GM12878 (cell line): ENCODE measurements at regions not wholly inside any gene's neighbourhood (a gene's known extent, or its start where the extent isn't known, plus 50 kb on each side); places are given as distances from the start of the nearest gene placed in this dataset.

Source experiments
- ATAC-seq: fragments of 200-7000 bp; cut with Tn5 transposase; 3 replicates; pipeline ENCODE4 v1.9.1; 2020; ENCODE audit warnings: mild to moderate bottlenecking, moderate library complexity
- BruUV-seq: library from RNA; stranded (reverse); fragments of 400-500 nt; replicated peaks from 2 replicates; lab custom pipeline; 2021; lab: Mats Ljungman, UMichigan
- CTCF ChIA-PET: fragments of 300-600 bp; sonication (Branson Sonifier 250); formaldehyde crosslinking; extraction: SDS; loops from one replicate; lab custom pipeline; 2021; ENCODE audit warnings: inconsistent platforms; lab: Yijun Ruan, JAX
- POLR2A ChIA-PET: fragments of 350-600 bp; formaldehyde crosslinking; extraction: SDS; loops from one replicate; lab custom pipeline; 2021; ENCODE audit warnings: inconsistent platforms; lab: Charles Lee
- RAD21 ChIA-PET: fragments of 300-600 bp; sonication (Branson Sonifier 250); formaldehyde crosslinking; loops from one replicate; lab custom pipeline; 2023; ENCODE audit warnings: antibody characterized with exemption; ENCODE audit not compliant: unreplicated experiment; lab: Charles Lee
- SMC1A ChIA-PET: fragments of 300-600 bp; sonication (Branson Sonifier 250); formaldehyde crosslinking; loops from one replicate; lab custom pipeline; 2023; ENCODE audit not compliant: unreplicated experiment, uncharacterized antibody; lab: Charles Lee
- DNase-seq: peaks from one replicate; pipeline ENCODE4 v3.0.0-alpha.2; 2011; ENCODE audit warnings: low read depth, low spot score
- FAIRE-seq: peaks from 3 replicates; lab custom pipeline; 2011; peaks lifted over from hg19 to GRCh38; lab: Jason Lieb, UNC
- H2AFZ ChIP-seq: 2 replicates; pipeline ENCODE4 v1.6.0; 2011; ENCODE audit warnings: low read depth, low read length, control low read depth; ENCODE audit not compliant: control insufficient read depth
- H3K27ac ChIP-seq: 2 replicates; pipeline ENCODE4 v1.5.1; 2011; ENCODE audit warnings: control low read depth; ENCODE audit not compliant: control insufficient read depth, insufficient read depth
- H3K27me3 ChIP-seq, 2 experiments: replicated peaks in 1 of 2; 2 replicates each; pipeline versions ENCODE4 v1.6.0 to v1.6.1; 2011; ENCODE audit warnings: low read length in 1 of 2; ENCODE audit not compliant: control insufficient read depth in 2 of 2, insufficient read depth in 2 of 2
- H3K36me3 ChIP-seq, 2 experiments: 2 replicates each; pipeline ENCODE4 v1.5.1; 2011; ENCODE audit warnings: low read length in 1 of 2; ENCODE audit not compliant: control insufficient read depth in 2 of 2, insufficient read depth in 2 of 2
- H3K4me1 ChIP-seq: 2 replicates; pipeline ENCODE4 v1.6.1; 2011; ENCODE audit warnings: mild to moderate bottlenecking, low read length, moderate library complexity, mixed read lengths; ENCODE audit not compliant: control insufficient read depth, insufficient read depth
- H3K4me2 ChIP-seq: 2 replicates; pipeline ENCODE4 v1.6.0; 2011; ENCODE audit warnings: control low read depth; ENCODE audit not compliant: control insufficient read depth, insufficient read depth
- H3K4me3 ChIP-seq: fragments of 200-600 bp; sonication (generic); 2 replicates; pipeline ENCODE4 v1.5.1; 2016
- H3K79me2 ChIP-seq: 2 replicates; pipeline ENCODE4 v1.6.0; 2011; ENCODE audit warnings: low read length; ENCODE audit not compliant: control insufficient read depth, insufficient read depth
- H3K9ac ChIP-seq: 2 replicates; pipeline ENCODE4 v1.8.0; 2011; ENCODE audit warnings: low read length, control low read depth, mixed read lengths; ENCODE audit not compliant: control insufficient read depth, insufficient read depth
- H3K9me3 ChIP-seq: replicated peaks from 3 replicates; pipeline ENCODE4 v1.5.1; 2011; ENCODE audit warnings: mild to moderate bottlenecking, low read length; ENCODE audit not compliant: control insufficient read depth, insufficient read depth
- H4K20me1 ChIP-seq: 2 replicates; pipeline ENCODE4 v1.6.0; 2011; ENCODE audit not compliant: control insufficient read depth, insufficient read depth
- ATF2 ChIP-seq: IDR thresholded peaks from 2 replicates; pipeline ENCODE4 v1.6.1; 2012; ENCODE audit warnings: low read length, inconsistent platforms
- BACH1 ChIP-seq: fragments of 450-650 bp; IDR thresholded peaks from 2 replicates; pipeline ENCODE4 v1.6.1; 2017; ENCODE audit warnings: mild to moderate bottlenecking, borderline replicate concordance
- CBX3 ChIP-seq: fragments of 200-600 bp; sonication (generic); IDR thresholded peaks from 2 replicates; pipeline ENCODE4 v1.6.1; 2016; ENCODE audit warnings: low read depth, borderline replicate concordance
- FOS ChIP-seq: IDR thresholded peaks from 3 replicates; pipeline ENCODE4 v1.6.1; 2011; ENCODE audit warnings: borderline replicate concordance; ENCODE audit not compliant: insufficient read length; ENCODE audit errors: extremely low read depth
- KLF5 ChIP-seq: fragments of 450-650 bp; IDR thresholded peaks from 2 replicates; pipeline ENCODE4 v1.6.1; 2014; ENCODE audit warnings: mild to moderate bottlenecking; ENCODE audit not compliant: partially characterized antibody
- NFYB ChIP-seq: IDR thresholded peaks from 2 replicates; pipeline ENCODE4 v1.6.1; 2011; ENCODE audit warnings: low read depth, mild to moderate bottlenecking, low read length, improper control_type of control experiment, moderate library complexity; ENCODE audit not compliant: insufficient read depth
- POLR2A ChIP-seq: IDR thresholded peaks from 2 replicates; pipeline ENCODE4 v1.6.1; 2011; ENCODE audit warnings: low read depth, mild to moderate bottlenecking, low read length
- RAD51 ChIP-seq: fragments of 450-650 bp; IDR thresholded peaks from 2 replicates; pipeline ENCODE4 v1.6.1; 2016; ENCODE audit warnings: moderate library complexity, mild to moderate bottlenecking, inconsistent platforms
- SIN3A ChIP-seq: IDR thresholded peaks from 2 replicates; pipeline ENCODE4 v1.6.1; 2012; ENCODE audit warnings: low read depth, low read length, improper control_type of control experiment
- SMAD5 ChIP-seq: IDR thresholded peaks from 2 replicates; pipeline ENCODE4 v1.6.1; 2016; ENCODE audit warnings: antibody characterized with exemption, low read depth
- WRNIP1 ChIP-seq: IDR thresholded peaks from 2 replicates; pipeline ENCODE4 v1.6.1; 2011; ENCODE audit warnings: low read depth, low read length, improper control_type of control experiment, borderline replicate concordance
- ZNF384 ChIP-seq: IDR thresholded peaks from 2 replicates; pipeline ENCODE4 v1.6.1; 2012; ENCODE audit warnings: low read depth, mild to moderate bottlenecking, low read length, improper control_type of control experiment, borderline replicate concordance
- ZZZ3 ChIP-seq: IDR thresholded peaks from 2 replicates; pipeline ENCODE4 v1.6.1; 2011; ENCODE audit warnings: low read depth; ENCODE audit not compliant: control insufficient read depth, insufficient read length
- WGBS: methylation state at CpG from one replicate; pipeline ENCODE4 v1.1.6; 2016; ENCODE audit warnings: low lambda C conversion rate; ENCODE audit not compliant: insufficient replicate concordance, insufficient coverage; ENCODE audit errors: missing lambda C conversion rate; 5-methylcytosine and 5-hydroxymethylcytosine counted together
- in situ Hi-C: fragments of 300-500 bp; cut with MboI; formaldehyde crosslinking; loops from 9 replicates; pipeline ENCODE4 v1.14.3; 2018; ENCODE audit warnings: mixed read lengths
- intact Hi-C: fragments of 100-400 bp; cut with micrococcal nuclease; formaldehyde crosslinking; loops from one replicate; pipeline ENCODE4 v1.14.2; 2022; ENCODE audit not compliant: unreplicated experiment
- TF ChIP-seq, protein P1 (sequence below): IDR thresholded peaks from 2 replicates; pipeline ENCODE4 v1.6.1; 2012; ENCODE audit warnings: improper control_type of control experiment, low read depth, low read length; ENCODE audit not compliant: insufficient replicate concordance

DNA sequence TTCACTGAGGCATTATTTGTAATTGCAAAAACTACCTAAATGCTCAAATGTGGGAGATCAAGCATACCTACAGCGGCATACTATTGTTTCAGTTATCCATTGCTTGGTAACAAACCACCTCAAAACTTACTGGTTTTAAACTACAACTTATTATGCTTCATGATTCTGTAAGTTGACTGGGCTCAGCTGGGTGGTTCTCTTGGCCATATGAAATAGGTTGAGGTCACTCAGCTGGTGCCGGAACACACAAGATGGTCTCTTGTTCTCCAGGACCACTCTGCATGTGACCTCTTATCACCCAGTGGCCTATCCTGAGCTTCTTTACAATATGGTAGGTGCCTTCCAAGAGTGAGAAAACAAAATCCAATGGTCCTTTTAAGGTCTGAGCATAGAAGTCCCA, 195.4 kb upstream of the FGGY start:
- no peaks in the 10 kb centered on the region for H3K27me3 ChIP-seq
- WGBS, result 53% methylated on average over 2 of the region's 2 CpGs
- no peaks in the 10 kb centered on the region for H3K79me2 ChIP-seq
- H3K4me2 ChIP-seq, result no peak overlapping the region
- ChIA-PET SMC1A (no interaction called here), POLR2A (interaction anchor here (0.5 kb wide), 1 partner anchor 175 kb away, joined by 4 read pairs; no protein-coding TSS in a partner anchor)
- TF ChIP-seq ATF2, result no peak
- no peak for TF ChIP-seq FOS
- TF ChIP-seq CBX3, result no peak
- TF ChIP-seq, protein P1, sequence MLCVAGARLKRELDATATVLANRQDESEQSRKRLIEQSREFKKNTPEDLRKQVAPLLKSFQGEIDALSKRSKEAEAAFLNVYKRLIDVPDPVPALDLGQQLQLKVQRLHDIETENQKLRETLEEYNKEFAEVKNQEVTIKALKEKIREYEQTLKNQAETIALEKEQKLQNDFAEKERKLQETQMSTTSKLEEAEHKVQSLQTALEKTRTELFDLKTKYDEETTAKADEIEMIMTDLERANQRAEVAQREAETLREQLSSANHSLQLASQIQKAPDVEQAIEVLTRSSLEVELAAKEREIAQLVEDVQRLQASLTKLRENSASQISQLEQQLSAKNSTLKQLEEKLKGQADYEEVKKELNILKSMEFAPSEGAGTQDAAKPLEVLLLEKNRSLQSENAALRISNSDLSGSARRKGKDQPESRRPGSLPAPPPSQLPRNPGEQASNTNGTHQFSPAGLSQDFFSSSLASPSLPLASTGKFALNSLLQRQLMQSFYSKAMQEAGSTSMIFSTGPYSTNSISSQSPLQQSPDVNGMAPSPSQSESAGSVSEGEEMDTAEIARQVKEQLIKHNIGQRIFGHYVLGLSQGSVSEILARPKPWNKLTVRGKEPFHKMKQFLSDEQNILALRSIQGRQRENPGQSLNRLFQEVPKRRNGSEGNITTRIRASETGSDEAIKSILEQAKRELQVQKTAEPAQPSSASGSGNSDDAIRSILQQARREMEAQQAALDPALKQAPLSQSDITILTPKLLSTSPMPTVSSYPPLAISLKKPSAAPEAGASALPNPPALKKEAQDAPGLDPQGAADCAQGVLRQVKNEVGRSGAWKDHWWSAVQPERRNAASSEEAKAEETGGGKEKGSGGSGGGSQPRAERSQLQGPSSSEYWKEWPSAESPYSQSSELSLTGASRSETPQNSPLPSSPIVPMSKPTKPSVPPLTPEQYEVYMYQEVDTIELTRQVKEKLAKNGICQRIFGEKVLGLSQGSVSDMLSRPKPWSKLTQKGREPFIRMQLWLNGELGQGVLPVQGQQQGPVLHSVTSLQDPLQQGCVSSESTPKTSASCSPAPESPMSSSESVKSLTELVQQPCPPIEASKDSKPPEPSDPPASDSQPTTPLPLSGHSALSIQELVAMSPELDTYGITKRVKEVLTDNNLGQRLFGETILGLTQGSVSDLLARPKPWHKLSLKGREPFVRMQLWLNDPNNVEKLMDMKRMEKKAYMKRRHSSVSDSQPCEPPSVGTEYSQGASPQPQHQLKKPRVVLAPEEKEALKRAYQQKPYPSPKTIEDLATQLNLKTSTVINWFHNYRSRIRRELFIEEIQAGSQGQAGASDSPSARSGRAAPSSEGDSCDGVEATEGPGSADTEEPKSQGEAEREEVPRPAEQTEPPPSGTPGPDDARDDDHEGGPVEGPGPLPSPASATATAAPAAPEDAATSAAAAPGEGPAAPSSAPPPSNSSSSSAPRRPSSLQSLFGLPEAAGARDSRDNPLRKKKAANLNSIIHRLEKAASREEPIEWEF, result no peak
- TF ChIP-seq NFYB, result no peak
- no peak for TF ChIP-seq ZNF384
- no peak for TF ChIP-seq SMAD5
- no peak for TF ChIP-seq WRNIP1
- TF ChIP-seq BACH1, result no peak
- TF ChIP-seq RAD51, result no peak
- no peak for TF ChIP-seq POLR2A
- TF ChIP-seq SIN3A, result no peak
- TF ChIP-seq ZZZ3, result no peak
- no peak for TF ChIP-seq KLF5
- TF ChIP-seq, all 136 proteins: peak for 0
- no peak overlapping the region for H3K9ac ChIP-seq
- CTCF ChIA-PET, result no interaction called here
- no peak overlapping the region for H3K27ac ChIP-seq
- no peaks in the 10 kb centered on the region for H4K20me1 ChIP-seq
- BruUV-seq, result no TSS peak
- no peaks in the 10 kb centered on the region; the same call in 2 of the 3 replicates for H3K9me3 ChIP-seq
- no peak for FAIRE-seq
- H2AFZ ChIP-seq, result no peak overlapping the region
- no peaks in the 10 kb centered on the region for H3K36me3 ChIP-seq
- no peak for ATAC-seq
- H3K4me1 ChIP-seq, result peaks cover 3% of the 10 kb centered on the region; the same call in 1 of the 2 replicates
- H3K4me3 ChIP-seq, result no peak overlapping the region
- RAD21 ChIA-PET, result no interaction called here
- no peak for DNase-seq
- in situ Hi-C loops (no loop called here), intact Hi-C loops (no loop called here)
